T-cell (primary cell): ENCODE measurements at regions not wholly inside any gene's neighbourhood (a gene's known extent, or its start where the extent isn't known, plus 50 kb on each side); places are given as distances from the start of the nearest gene placed in this dataset.

ENCODE experiments used
- ATAC-seq, 4 experiments: fragments of 200-7000 bp in 3 of 4; fragments of 150-1000 bp in 1 of 4; cut with Tn5 transposase; replicated peaks in 1 of 4; 1 replicate in 3 of 4; 2 replicates in 1 of 4; pipeline ENCODE4 v1.10.0; 2021; ENCODE audit warnings: moderate library complexity in 3 of 4, mild to moderate bottlenecking in 2 of 4, moderate number of reproducible peaks in 1 of 4
- CTCF ChIA-PET, 2 donors: fragments of 300-600 bp; sonication (Branson Sonifier 250); formaldehyde crosslinking; loops; one replicate each; lab custom pipeline; 2022; ENCODE audit warnings: antibody characterized with exemption in 2 of 2; lab: Charles Lee
- POLR2A ChIA-PET, 2 donors: fragments of 300-600 bp; sonication (Branson Sonifier 250); formaldehyde crosslinking; loops; one replicate each; lab custom pipeline; 2022; ENCODE audit warnings: antibody characterized with exemption in 2 of 2; lab: Charles Lee
- DNase-seq, 35 experiments: peaks; one replicate each; pipeline versions ENCODE4 v3.0.0 to v3.0.0-alpha.2; 2013 to 2023
- H3K27ac ChIP-seq: one replicate; pipeline ENCODE4 v1.5.1; 2013; ENCODE audit warnings: low read length
- H3K27me3 ChIP-seq, 2 experiments: replicated peaks in 1 of 2; 1 replicate in 1 of 2; 2 replicates in 1 of 2; pipeline versions ENCODE4 v1.6.1 to v1.7.0; 2013; ENCODE audit warnings: low read length in 1 of 2, mixed read lengths in 1 of 2; ENCODE audit not compliant: control insufficient read depth in 2 of 2, insufficient read depth in 2 of 2; ENCODE audit errors: extremely low read depth in 1 of 2
- H3K36me3 ChIP-seq, 2 donors: 1 replicate in 1 of 2; 2 replicates in 1 of 2; pipeline versions ENCODE4 v1.6.1 to v1.7.0; 2013; ENCODE audit warnings: low read length in 1 of 2; ENCODE audit not compliant: control insufficient read depth in 2 of 2, insufficient read depth in 1 of 2; ENCODE audit errors: extremely low read depth in 1 of 2
- H3K4me1 ChIP-seq, 2 experiments: 1 replicate in 1 of 2; 2 replicates in 1 of 2; pipeline versions ENCODE4 v1.6.1 to v1.7.0; 2013; ENCODE audit warnings: low read length in 2 of 2, mixed read lengths in 1 of 2; ENCODE audit not compliant: insufficient read depth in 2 of 2, control insufficient read depth in 1 of 2; ENCODE audit errors: extremely low read depth in 1 of 2
- H3K4me3 ChIP-seq, 2 donors: 1 replicate in 1 of 2; 2 replicates in 1 of 2; pipeline versions ENCODE4 v1.5.1 to v1.7.0; 2013; ENCODE audit warnings: mild to moderate bottlenecking in 2 of 2, low read length in 1 of 2, moderate library complexity in 1 of 2; ENCODE audit not compliant: control insufficient read depth in 1 of 2; ENCODE audit errors: extremely low read depth in 1 of 2
- H3K9me3 ChIP-seq: 2 replicates; pipeline ENCODE4 v1.7.0; 2013
- H3K27ac Mint-ChIP-seq, 2 donors: one replicate each; pipeline ENCODE4 v1.8.0; 2020 to 2021; ENCODE audit warnings: mild to moderate bottlenecking in 2 of 2, mixed read lengths in 2 of 2
- H3K27me3 Mint-ChIP-seq, 2 donors: one replicate each; pipeline ENCODE4 v1.8.0; 2021 to 2022; ENCODE audit warnings: mixed read lengths in 2 of 2
- H3K36me3 Mint-ChIP-seq: one replicate; pipeline ENCODE4 v1.8.0; 2021; ENCODE audit warnings: mixed read lengths
- H3K4me1 Mint-ChIP-seq, 3 donors: one replicate each; pipeline ENCODE4 v1.8.0; 2020 to 2022; ENCODE audit warnings: mixed read lengths in 3 of 3, mild to moderate bottlenecking in 1 of 3
- H3K4me3 Mint-ChIP-seq, 3 donors: one replicate each; pipeline ENCODE4 v1.8.0; 2020 to 2022; ENCODE audit warnings: mild to moderate bottlenecking in 3 of 3, mixed read lengths in 3 of 3, moderate library complexity in 3 of 3
- H3K9me3 Mint-ChIP-seq, 3 donors: one replicate each; pipeline ENCODE4 v1.8.0; 2020 to 2022; ENCODE audit warnings: mixed read lengths in 3 of 3
- WGBS: methylation state at CpG from one replicate; pipeline ENCODE4 v1.1.5; 2013; ENCODE audit warnings: missing lambda C conversion rate; ENCODE audit not compliant: insufficient coverage; 5-methylcytosine and 5-hydroxymethylcytosine counted together

DNA sequence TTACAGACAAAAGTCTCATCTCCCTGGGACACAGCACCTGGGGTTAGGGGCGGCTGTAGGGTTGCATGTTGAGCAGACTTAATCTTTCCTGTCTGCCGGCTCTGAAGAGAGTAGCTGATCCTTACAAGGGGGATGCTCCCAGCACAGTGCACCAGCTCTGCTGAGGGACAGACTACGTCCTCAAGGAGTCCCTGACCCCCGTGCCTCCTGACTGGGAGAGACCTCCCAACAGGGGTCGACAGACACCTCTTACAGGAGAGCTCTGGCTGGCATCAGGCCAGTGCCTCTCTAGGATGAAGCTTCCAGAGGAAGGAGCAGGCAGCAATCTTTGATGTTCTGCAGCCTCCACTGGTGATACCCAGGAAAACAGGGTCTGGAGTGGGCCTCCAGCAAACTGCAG is 506.0 kb upstream of the FMR1 start:
- no peaks in the 10 kb centered on the region for H3K36me3 Mint-ChIP-seq
- no peak for ATAC-seq
- ChIA-PET CTCF (no interaction called here), POLR2A (no interaction called here)
- H3K27me3 ChIP-seq: no peaks in the 10 kb centered on the region
- no peak for DNase-seq
- no peak overlapping the region for H3K4me3 Mint-ChIP-seq
- no peaks in the 10 kb centered on the region for H3K4me1 ChIP-seq
- H3K27me3 Mint-ChIP-seq: peaks cover 0 to 4% of the 10 kb centered on the region in 2 donors
- H3K4me1 Mint-ChIP-seq: no peaks in the 10 kb centered on the region
- H3K27ac ChIP-seq: no peak overlapping the region
- no peaks in the 10 kb centered on the region for H3K9me3 Mint-ChIP-seq
- no peaks in the 10 kb centered on the region for H3K9me3 ChIP-seq
- H3K36me3 ChIP-seq: no peaks in the 10 kb centered on the region
- 80% methylated on average over 1 of the region's 5 CpGs for WGBS
- H3K27ac Mint-ChIP-seq: no peak overlapping the region
- H3K4me3 ChIP-seq: no peak overlapping the region

DNA sequence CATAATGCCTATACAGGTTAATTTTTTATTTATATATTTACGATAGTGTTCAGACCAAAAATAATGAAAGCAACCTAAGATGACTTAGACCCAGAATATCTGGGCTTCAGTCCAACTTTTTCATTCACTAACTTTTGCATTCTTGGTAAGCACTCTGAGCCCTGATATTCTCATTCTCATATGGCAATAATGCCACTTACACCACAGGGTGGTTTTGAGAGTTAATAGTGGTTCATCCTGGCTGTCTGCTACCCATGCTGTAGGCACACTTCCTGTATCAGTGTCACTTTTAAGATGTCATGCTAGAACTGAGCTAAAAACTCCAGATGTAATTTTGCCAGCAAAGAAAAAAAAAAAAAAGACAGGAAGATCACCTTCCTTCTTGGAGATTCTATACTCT is 508.7 kb upstream of the FMR1 start:
- H3K27ac Mint-ChIP-seq: no peak overlapping the region
- Histone ChIP-seq H3K36me3 (no peaks in the 10 kb centered on the region), H3K9me3 (no peaks in the 10 kb centered on the region), H3K4me3 (no peak overlapping the region), H3K27me3 (no peaks in the 10 kb centered on the region), H3K27ac (no peak overlapping the region), H3K4me1 (no peaks in the 10 kb centered on the region)
- DNase-seq (no peak), ATAC-seq (no peak)
- ChIA-PET POLR2A (no interaction called here), CTCF (no interaction called here)
- no CpG with 5 or more reads among the region's 1 CpG for WGBS
- H3K27me3 Mint-ChIP-seq: peaks cover 0 to 9% of the 10 kb centered on the region in 2 donors
- no peak overlapping the region for H3K4me3 Mint-ChIP-seq
- no peaks in the 10 kb centered on the region for H3K4me1 Mint-ChIP-seq
- H3K36me3 Mint-ChIP-seq: no peaks in the 10 kb centered on the region
- no peaks in the 10 kb centered on the region for H3K9me3 Mint-ChIP-seq

- no CpG with 5 or more reads among the region's 5 CpGs for WGBS
- Histone ChIP-seq H3K4me3 (no peak overlapping the region), H3K27ac (no peak overlapping the region), H3K4me1 (no peaks in the 10 kb centered on the region), H3K36me3 (no peaks in the 10 kb centered on the region), H3K9me3 (no peaks in the 10 kb centered on the region), H3K27me3 (no peaks in the 10 kb centered on the region)
- POLR2A ChIA-PET: no interaction called here
- H3K9me3 Mint-ChIP-seq: peaks cover 0 to 4% (median 3%) of the 10 kb centered on the region in 3 donors
- DNase-seq: no peak
- H3K36me3 Mint-ChIP-seq: no peaks in the 10 kb centered on the region
- H3K4me1 Mint-ChIP-seq: no peaks in the 10 kb centered on the region
- no peak overlapping the region for H3K27ac Mint-ChIP-seq
- peaks cover 0 to 12% of the 10 kb centered on the region in 2 donors for H3K27me3 Mint-ChIP-seq
- no peak overlapping the region for H3K4me3 Mint-ChIP-seq
- no peak for ATAC-seq
- CTCF ChIA-PET: no interaction called here
Observed at GRCh38 chrX:147378767-147379166, 533.0 kb upstream of the FMR1 start.

GRCh38 chrX:147377728-147378127 is 534.0 kb upstream of the FMR1 start:
- no peaks in the 10 kb centered on the region for H3K36me3 ChIP-seq
- DNase-seq: no peak
- no peaks in the 10 kb centered on the region for H3K36me3 Mint-ChIP-seq

DNA sequence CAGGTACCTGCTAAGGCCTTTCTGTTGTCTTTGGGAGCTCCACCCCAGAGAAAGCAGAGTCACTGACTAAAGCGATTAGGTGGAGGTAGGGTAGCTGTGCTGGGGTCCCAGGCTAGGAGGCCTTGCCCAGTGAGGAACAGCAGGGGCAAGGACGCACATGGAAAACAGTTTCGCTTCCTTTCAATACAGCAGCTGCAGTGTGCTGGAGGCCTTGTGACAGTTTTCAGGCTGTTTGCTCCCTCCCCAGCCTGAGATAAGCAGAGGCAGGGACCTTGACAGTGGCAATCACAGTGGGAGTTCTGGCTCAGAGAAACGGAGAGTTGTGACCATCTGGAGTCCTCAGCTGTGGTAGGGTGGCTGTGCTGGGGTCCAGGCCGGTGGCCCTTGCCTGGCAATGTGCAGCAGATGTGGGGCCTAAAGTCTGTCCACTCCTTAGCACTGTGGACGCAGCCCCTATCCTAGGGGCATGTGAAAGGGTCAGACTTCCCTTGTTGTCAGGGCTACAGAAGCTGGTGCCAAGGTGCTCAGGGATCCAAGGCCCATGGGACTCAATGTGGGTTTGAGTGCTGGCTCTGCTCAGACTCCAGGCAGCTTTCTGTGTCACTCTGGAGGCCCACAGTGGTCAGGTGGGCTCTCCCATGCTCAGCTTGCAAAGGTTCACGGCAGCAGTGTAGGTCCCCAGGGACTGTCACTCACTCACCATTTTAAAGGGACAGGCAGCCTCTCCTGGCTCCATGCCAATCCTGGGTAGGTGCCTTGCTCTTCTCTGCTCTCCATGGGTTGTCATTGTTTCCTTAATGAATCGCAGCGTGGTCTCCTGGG is 534.9 kb upstream of the FMR1 start:
- H3K36me3 Mint-ChIP-seq: no peaks in the 10 kb centered on the region
- H3K27ac Mint-ChIP-seq: no peak overlapping the region
- H3K4me3 Mint-ChIP-seq: no peak overlapping the region
- Histone ChIP-seq H3K27me3 (no peaks in the 10 kb centered on the region), H3K4me1 (no peaks in the 10 kb centered on the region), H3K9me3 (no peaks in the 10 kb centered on the region), H3K27ac (no peak overlapping the region), H3K4me3 (no peak overlapping the region), H3K36me3 (no peaks in the 10 kb centered on the region)
- 96% methylated on average over 3 of the region's 9 CpGs for WGBS
- H3K27me3 Mint-ChIP-seq: peaks cover 0 to 12% of the 10 kb centered on the region in 2 donors
- ATAC-seq (no peak), DNase-seq (no peak)
- H3K4me1 Mint-ChIP-seq: no peaks in the 10 kb centered on the region
- H3K9me3 Mint-ChIP-seq: peaks cover 0 to 4% (median 3%) of the 10 kb centered on the region in 3 donors
- POLR2A ChIA-PET: no interaction called here
- CTCF ChIA-PET: no interaction called here

More at GRCh38 chrX:147377728-147378127, 534.0 kb upstream of the FMR1 start:
- Mint-ChIP-seq H3K4me3 (no peak overlapping the region), H3K9me3 (peaks cover 0 to 4% (median 3%) of the 10 kb centered on the region in 3 donors), H3K4me1 (no peaks in the 10 kb centered on the region), H3K27ac (no peak overlapping the region), H3K27me3 (peaks cover 0 to 12% of the 10 kb centered on the region in 2 donors)
- CTCF ChIA-PET: no interaction called here
- no peaks in the 10 kb centered on the region for H3K27me3 ChIP-seq
- no peaks in the 10 kb centered on the region for H3K9me3 ChIP-seq
- no peak for ATAC-seq
- POLR2A ChIA-PET: no interaction called here
- no peak overlapping the region for H3K4me3 ChIP-seq
- WGBS: no CpG with 5 or more reads among the region's 1 CpG
- H3K27ac ChIP-seq: no peak overlapping the region
- no peaks in the 10 kb centered on the region for H3K4me1 ChIP-seq

DNA sequence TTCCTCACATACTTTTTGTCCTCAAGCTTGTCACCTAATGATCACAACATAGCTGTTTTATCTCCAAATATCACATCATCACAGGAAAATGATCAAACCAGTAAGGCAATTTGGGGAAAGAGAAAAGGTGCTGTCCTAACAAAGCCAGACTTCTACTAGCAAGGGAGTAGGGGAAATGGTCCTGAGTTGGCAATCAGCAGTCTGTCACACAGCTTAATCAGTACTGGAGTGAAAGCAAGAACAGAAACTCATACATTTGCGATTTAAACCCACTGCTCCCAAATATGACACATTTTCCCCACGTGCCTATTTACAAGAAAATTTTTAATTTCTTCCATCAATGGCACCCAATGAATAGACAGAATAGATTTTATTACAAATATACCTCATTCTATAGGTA is 546.8 kb upstream of the FMR1 start:
- no CpG with 5 or more reads among the region's 2 CpGs for WGBS
- no peak for DNase-seq

More for the DNA sequence above, 546.8 kb upstream of the FMR1 start:
- Histone ChIP-seq H3K4me1 (no peaks in the 10 kb centered on the region), H3K27ac (no peak overlapping the region), H3K4me3 (no peak overlapping the region), H3K27me3 (no peaks in the 10 kb centered on the region), H3K36me3 (no peaks in the 10 kb centered on the region), H3K9me3 (no peaks in the 10 kb centered on the region)
- Mint-ChIP-seq H3K4me3 (no peak overlapping the region), H3K27ac (no peak overlapping the region), H3K4me1 (no peaks in the 10 kb centered on the region), H3K36me3 (no peaks in the 10 kb centered on the region), H3K27me3 (peaks cover 0 to 4% of the 10 kb centered on the region in 2 donors), H3K9me3 (peaks cover 0 to 7% (median 0%) of the 10 kb centered on the region in 3 donors)
- POLR2A ChIA-PET: no interaction called here
- CTCF ChIA-PET: interaction anchor here in 1 of 2 donors (0.6 kb wide), 1 partner anchor 89 kb away, joined by 3 read pairs; no protein-coding TSS in a partner anchor
- no peak for ATAC-seq
